Left ventricle myocardium superior (tissue), 1 donor: ENCODE measurements at regions not wholly inside any gene's neighbourhood (a gene's known extent, or its start where the extent isn't known, plus 50 kb on each side); places are given as distances from the start of the nearest gene placed in this dataset.
"Not testable (repeated sequence)": the region's sequence is repeated elsewhere in the genome, so short reads cannot be mapped to it uniquely, and the experiment has no call there.

Experiments used
- ATAC-seq: fragments of 200-7000 bp; cut with Tn5 transposase; one replicate; pipeline ENCODE4 v1.9.1; 2020; ENCODE audit warnings: mild to moderate bottlenecking, moderate library complexity
- DNase-seq: peaks from one replicate; pipeline ENCODE4 v3.0.0-alpha.2; 2020
- intact Hi-C: fragments of 100-400 bp; cut with micrococcal nuclease; formaldehyde crosslinking; loops from one replicate; pipeline ENCODE4 v1.11.0; 2022
- donor health status: DM: no; HTN: yes; CAD: no; lungs with severe emphysema.

DNA sequence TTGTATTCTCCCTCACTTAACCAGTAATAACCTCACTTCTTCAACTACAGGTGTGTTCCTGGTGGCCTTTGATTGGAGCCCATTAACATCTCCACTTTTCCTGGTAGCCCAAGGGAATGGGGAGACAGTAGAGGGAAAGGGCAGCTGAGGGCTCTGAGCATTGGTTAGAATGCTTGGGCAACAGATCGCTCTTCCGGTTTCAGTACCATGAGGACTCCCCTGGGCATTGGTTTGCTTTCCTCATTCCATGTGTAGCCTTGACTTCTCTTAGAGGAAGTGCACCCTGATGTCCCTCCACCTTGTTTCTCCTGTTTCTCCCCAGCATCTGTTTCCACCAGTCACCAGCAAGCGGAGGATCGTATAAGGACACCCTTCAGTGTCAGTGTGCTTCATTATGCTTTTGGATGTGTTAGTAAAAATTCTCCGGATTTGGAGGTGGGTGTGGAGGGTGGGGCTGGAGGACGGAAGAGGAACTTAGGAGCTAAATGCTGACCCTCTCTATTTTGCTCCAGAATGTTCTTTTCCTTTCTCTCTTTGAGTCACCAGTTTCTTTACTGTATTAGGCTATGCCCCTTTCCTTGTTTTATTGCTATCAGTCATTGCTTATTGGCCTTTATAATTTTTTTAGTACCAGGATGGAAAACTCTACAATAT lies 50.6 kb upstream of the ZNG1B start:
- peak; percentile 67 for ATAC-seq
- DNase-seq, intact Hi-C loops: not testable (repeated sequence)

DNA sequence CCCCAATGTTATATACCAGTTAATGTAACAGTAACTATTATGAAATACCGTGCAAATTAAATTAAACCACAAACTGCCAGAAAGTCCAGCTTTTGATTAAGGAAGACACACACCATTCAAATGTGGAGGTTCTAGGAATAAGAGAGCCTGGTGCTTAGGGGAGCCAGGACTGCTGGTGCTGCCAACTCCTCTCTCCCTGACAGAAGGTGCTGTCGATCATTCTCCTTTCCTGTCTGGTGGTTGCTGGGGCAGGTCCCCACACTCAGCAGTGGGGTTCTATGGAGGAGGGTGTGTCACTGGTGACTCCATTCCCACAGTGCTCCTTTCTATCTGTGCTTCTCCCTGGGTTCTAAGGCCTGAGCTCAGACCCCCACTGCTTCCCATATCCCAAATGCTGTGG lies 57.9 kb upstream of the ZNG1B start:
- ATAC-seq, DNase-seq, intact Hi-C loops: not testable (repeated sequence)

DNA sequence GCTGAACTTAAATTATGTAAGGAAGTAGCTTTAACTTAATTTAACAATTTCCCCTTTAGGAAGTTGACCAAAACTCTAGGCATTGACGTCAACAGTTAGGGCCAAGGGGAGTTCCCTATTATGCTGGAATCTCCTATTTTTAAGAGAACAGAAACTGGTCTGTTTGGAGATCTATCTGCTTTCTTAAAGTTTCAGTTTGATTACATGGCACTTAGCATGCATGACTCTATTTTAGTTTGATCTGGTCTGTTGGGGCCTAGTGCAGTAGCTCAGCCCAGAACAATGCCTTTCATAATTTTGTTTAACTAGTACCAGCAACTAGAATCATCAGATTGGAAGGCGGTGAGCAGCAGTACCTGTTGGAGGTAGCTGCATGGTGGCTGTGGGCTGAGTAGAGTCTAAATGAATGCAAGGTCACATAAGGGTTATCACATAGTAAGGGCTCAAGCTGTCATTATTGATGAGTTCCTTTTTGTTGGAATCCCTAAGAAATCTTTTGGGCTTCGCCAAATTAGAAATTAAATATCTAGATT lies 60.5 kb upstream of the ZNG1B start:
- intact Hi-C loops, result no loop called here
- ATAC-seq (peak; percentile 53), DNase-seq (no peak)

DNA sequence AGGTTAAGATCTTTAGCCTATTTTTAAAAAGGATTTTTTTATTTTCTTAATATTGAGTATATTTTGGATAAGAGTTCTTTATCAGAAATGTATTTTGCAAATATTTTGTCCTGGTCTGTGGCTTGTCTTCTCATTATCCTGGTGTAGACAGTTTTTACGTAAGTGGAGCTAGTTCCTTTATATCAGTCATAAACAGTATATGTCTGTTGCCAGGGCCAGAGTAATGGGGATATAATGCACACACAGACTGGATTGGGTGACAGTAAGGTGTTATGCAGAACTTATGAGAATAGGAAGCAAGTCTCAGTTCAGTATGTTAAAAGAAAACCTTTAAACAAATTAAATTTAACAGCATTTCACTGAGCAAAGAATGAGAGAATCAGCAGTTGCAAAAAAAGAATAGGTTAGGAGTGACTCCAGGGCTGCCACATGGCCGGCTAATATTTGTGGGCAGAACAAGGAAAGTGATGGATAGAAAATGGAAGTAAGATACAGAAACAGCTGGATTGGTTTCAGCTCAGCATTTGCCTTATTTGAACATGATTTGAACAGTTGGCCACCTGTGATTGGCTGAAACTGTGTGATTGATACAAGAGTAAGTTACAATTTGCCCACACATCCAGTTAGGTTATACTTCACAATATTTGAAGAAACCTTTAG lies 61.1 kb upstream of the ZNG1B start:
- intact Hi-C loops, result no loop called here
- no peak for ATAC-seq
- DNase-seq, result no peak

DNA sequence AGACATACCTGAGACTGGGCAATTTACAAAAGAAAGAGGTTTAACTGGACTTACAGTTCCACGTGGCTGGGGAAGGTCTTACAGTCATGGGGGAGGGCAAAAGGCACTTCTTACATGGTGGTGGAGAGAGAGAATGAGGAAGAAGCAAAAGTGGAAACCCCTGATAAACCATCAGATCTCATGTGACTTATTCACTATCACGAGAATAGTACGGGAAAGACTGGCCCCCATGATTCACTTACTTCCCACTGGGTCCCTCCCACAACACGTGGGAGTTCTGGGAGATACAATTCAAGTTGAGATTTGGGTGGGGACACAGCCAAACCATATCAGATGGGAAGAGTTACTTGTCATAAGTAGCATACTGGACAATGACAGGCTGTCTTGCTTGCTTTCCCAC lies 62.6 kb upstream of the ZNG1B start:
- DNase-seq, ATAC-seq: not testable (repeated sequence)
- intact Hi-C loops, result loop anchor here (5.0 kb wide), 1 partner anchor 173 kb away; no protein-coding TSS in a partner anchor

DNA sequence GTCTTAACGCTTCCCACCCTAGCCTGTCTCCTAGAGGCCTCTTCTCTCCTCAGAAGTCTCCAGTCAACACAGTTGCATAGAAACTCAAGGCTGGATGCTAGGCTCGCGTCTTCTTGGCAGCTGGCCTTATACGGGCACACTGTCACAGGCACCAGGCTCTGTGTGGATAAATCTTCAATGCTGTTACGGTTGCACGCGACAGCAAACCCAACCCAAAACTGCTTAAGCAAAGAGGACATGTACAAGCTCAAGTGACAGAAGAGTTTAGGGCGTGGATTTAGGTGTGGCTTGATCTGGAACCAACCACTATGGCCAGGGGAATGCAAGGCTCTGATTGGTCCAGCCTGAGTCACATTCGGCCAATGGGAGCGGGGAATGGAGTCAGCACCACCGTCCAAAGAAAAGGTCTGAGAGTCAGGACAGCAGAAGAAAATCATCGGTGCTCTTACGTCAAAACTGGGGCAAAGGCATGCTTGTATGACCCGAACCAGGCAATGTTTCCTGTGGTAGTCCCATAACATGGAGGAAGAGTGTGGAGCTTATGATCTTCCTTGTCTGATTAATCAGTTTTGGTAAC lies 65.1 kb upstream of the ZNG1B start:
- intact Hi-C loops, result loop anchor here (5.0 kb wide), 1 partner anchor 170 kb away; no protein-coding TSS in a partner anchor
- not testable (repeated sequence) for ATAC-seq, DNase-seq

DNA sequence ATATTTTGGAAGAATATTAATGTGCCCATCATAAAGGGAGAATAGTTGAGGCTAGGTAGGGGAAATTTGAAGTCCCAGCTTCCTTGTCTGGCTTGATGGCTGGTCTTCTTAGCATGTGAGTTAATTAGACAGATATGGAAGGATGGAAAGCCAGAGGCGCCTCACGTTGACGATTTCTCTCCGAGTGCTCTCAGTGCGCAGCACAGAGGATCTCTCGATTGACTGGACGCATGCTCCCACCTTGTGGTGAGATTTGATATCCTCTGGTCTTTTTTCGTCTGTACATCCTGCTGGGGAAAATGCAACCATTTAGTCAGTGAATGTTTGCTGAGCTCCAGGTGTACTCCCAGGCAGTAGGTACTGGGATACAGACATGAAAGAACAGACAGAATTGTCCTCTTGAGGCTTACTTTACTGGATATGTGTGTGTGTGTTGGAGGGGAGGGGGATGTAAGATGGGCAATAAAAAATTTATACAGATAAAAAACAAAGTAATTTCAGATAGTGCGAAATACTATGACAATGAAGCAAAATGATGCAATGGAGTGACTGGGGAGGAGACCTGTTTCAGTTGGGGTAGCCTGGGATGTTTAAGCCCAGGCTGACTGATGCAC lies 66.9 kb upstream of the ZNG1B start:
- ATAC-seq (peak; percentile 94), DNase-seq (peak; percentile 55)
- intact Hi-C loops, result loop anchor here (5.0 kb wide), 1 partner anchor 168 kb away; no protein-coding TSS in a partner anchor

DNA sequence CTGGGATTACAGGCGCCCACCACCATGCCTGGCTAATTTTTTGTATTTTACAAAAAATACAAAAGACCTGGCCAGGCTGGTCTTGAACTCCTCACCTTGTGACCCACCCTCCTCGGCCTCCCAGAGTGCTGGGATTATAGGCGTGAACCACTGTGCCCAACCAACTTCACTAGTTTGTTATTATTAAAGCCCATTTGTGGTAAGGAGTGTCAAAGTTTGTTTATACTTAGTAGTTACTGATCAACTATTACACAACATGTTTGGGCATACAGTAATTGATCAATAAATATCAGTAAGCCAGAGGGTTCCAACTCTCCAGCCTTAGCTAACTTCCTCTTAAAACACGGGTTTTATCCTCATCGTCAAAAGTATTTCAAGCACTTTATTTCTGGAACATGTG lies 67.5 kb upstream of the ZNG1B start:
- no peak for ATAC-seq
- intact Hi-C loops, result loop anchor here (5.0 kb wide), 1 partner anchor 168 kb away; no protein-coding TSS in a partner anchor
- DNase-seq, result no peak

DNA sequence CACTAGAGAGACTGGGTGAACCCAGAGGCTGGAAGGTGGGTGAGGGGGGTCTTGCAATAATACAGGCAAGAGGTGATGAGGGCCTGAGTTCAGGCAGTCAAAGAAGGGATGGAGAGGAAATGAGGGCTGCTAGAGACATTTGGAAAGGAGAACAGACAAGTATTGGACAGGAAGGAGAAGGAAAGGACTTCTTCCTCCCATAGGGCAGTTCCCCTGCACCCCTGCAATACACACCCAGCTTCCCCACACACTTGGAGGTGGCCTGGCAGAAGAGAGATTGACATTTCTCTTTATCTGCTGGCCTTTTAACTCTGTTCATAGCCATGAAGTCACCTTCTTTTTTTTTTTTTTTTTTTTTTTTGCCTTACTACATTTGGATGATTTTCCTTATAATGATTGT lies 68.9 kb upstream of the ZNG1B start:
- not testable (repeated sequence) for DNase-seq, ATAC-seq
- intact Hi-C loops, result loop anchor here (10.0 kb wide), 1 partner anchor 124 kb away; no protein-coding TSS in a partner anchor

DNA sequence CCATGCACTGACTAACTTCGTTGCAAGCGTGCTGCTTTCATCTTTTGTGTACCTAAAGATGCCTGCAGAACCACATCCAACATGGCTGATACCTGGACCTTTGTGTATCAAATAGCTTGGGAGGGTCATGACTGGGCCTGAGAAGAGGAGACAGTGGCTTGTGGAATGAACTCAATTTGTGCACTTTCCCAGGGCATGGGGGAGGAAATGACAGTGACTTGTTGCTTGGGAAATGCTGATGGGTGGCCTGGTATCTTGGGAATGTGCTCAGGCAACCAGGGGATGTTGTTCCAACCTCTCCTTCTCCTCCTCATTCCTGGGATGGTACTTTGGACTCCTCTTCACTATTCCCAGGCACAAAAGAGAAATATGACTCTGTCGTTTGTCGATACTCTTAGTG lies 70.7 kb upstream of the ZNG1B start:
- intact Hi-C loops, result loop anchor here (10.0 kb wide), 1 partner anchor 122 kb away; no protein-coding TSS in a partner anchor
- DNase-seq, ATAC-seq: not testable (repeated sequence)

DNA sequence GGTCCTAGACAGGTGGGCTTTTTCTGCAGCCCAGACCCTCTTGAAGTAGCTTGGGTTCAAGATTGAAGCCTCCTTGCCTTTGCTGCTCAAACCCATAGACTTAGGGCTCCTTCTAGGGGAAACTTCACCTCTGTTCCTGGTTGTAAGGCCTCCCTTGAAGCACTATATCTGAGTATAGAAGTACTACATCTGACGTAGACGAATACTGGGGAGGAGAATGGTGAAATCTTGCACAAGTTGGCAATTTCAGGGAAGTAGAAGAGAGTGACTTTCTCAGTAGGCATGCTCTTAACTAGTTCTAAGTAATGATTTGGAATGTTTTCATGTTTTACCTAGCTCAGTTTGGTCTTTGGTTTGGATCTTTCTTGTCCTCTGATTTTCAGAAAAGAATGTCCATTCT lies 71.7 kb upstream of the ZNG1B start:
- intact Hi-C loops, result loop anchor here (10.0 kb wide), 1 partner anchor 121 kb away; no protein-coding TSS in a partner anchor
- not testable (repeated sequence) for DNase-seq
- ATAC-seq, result peak; percentile 8

DNA sequence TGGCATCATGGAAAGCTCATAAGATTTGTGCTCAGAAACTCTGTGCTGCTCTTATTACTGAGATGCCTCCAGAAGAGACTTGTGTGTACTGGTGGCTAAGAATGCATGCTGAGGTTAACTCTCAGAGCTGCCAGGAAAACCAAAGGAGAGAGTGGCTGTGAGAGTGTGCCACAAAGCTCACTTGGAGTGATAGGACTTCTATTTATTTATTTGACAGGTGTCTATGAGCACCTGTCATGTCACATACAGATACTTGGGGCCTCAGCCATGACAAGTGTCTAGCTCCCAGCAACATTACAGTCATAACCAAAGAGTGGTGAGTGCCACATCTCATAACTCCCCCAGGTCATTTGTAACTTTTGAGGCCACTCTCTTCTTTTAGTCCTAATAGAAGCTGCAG lies 72.2 kb upstream of the ZNG1B start:
- intact Hi-C loops, result loop anchor here (10.0 kb wide), 1 partner anchor 120 kb away; no protein-coding TSS in a partner anchor
- not testable (repeated sequence) for DNase-seq
- ATAC-seq, result peak; percentile 84

DNA sequence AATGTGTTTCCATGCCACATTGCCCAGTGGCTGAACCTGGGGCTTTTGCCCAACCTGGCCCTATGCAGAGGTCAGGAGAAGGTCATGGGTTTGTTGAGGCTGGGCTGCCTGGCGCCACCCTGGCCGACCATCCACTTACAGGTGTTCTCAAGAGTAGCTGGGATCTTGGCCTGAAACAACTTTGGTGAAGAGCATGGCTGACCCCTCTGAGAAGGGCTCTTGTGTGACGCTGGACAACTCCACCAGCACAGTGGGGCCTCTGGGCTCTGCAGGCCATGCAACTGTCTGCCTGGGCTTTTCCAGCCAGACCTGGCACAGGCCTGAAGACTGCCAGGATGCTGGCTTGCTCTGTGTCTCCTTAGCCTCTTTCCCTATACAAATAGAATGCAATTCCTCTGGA lies 76.4 kb upstream of the ZNG1B start:
- no peak for DNase-seq
- intact Hi-C loops, result loop anchor here (10.0 kb wide), 1 partner anchor 116 kb away; no protein-coding TSS in a partner anchor
- ATAC-seq, result no peak

DNA sequence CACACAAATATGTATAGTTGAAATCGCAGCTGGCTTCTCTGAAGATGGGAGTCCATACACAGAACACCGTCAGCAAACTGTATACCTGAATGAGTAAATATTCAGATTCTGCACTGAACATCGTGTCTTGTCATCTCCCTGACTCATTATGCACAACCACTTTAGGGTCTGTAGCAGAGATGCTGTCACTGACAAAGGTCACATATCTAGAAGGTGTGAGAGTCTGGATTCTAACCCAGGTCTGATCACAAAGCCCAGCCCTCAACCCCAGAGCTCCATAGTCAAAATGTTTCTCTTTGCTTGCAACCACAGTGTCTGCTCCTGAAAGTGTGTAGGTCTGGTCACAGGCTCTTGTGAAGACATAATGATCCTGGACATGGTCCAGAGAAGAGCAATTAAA lies 78.3 kb upstream of the PAX8 start:
- intact Hi-C loops, result no loop called here
- DNase-seq (no peak), ATAC-seq (no peak)

DNA sequence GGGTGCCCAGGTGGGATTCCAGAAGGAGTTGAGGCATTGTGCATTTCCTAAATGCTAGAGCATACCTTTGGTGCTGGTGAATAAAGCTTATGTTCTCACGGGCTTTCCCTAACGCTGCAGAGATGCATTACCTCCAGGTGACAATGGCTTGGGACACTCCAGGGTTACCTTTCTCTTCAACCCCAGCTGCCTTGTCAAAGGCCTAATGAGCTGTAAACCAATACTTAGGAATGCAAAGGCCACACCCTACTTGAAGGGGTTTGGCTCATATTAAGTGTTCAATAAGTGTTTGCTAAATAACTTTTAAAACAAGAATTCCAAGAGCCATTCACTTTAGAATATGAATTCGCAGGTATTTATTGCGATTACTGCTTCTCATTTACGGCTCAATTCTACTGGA lies 77.6 kb upstream of the PAX8 start:
- intact Hi-C loops, DNase-seq, ATAC-seq: not testable (repeated sequence)

DNA sequence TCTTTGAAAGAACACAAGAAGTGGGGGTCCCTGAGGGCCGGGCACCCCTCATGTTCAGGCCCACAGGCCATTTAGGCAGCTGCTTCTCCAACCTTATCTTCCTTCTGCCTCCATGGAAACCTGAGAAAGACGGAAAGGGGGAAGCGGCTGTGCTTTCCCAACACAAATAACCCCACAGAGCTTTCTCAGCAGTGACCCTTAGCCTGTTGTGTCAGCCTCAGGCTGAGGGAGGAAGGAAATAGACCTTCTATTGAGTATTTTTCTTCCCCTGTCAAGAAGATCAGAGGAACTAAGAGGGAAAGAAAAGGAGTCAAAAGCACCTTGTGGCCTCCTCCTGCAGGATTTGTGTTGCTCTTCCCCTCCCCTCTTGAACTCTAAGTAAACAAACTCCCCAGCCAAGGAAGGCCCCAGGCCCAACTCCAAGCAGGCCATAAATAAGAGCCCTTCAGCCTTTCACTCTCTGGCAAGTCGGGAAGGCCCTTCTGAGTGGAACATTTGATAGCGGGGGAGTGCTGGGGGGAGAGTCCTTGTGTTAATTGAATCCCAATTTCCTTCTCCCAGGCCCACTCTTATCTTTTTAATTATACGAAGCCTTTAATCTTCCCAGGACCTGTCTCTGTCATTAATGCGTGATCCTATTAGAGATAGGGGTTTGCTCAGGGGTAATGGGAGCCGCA lies 76.8 kb upstream of the PAX8 start:
- DNase-seq, intact Hi-C loops, ATAC-seq: not testable (repeated sequence)

DNA sequence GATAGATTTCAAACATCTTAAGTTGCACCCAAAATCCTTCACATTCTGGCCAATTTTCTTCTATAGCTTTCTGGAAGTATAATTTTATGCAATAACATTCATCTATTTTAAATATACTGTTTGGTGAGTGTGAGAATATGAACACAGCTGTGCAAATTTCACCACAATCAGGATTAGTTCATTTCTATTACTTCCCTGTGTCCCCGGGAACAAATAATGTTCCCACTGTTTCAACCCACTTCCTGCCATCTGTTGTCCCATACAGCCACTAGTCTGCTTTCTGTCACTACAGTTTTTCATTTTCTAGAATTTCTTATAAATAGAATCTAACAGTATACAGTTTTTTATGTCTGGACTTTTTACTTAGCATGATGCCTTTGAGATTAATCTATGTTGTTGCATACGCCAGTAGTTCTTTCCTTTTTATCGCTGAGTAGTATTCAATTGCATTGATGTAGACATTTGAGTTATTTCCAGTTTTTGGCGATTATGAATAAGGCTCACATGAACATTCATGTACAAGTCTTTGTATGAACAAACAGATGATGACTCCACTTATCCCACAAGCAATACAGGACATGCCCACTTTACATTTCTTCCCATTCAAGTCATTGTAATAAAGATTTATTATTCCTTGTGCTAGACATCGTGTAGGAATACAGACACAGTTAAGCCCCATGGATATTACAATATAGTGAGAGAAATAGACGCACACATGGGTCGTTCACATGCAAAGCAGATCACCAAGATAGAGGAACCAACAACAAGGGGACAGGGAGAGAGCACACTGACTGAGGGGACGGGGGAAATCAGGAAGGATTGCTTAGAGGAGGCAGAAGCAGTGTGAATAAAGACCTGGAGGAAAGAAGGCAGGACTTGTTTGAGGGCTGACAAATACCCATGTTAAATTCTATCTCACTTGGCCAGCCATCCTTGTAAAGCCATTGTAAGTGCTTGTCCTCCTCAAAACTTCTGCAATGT lies 72.9 kb upstream of the PAX8 start:
- DNase-seq, result no peak
- peak; percentile 30 for ATAC-seq
- intact Hi-C loops, result no loop called here
